A549 (cell line): ENCODE measurements at regions not wholly inside any gene's neighbourhood (a gene's known extent, or its start where the extent isn't known, plus 50 kb on each side); places are given as distances from the start of the nearest gene placed in this dataset.

ENCODE experiments used
- CBX2 ChIP-seq: fragments of 200-600 bp; sonication (generic); IDR thresholded peaks from 2 replicates; pipeline ENCODE4 v1.6.1; 2016; ENCODE audit warnings: low read depth, mild to moderate bottlenecking, borderline replicate concordance
- CBX8 ChIP-seq: fragments of 200-600 bp; sonication (generic); IDR thresholded peaks from 2 replicates; pipeline ENCODE4 v1.6.1; 2016
- CTCF ChIP-seq: fragments of >200 bp; sonication (Bioruptor Twin); formaldehyde crosslinking; IDR thresholded peaks from 3 replicates; pipeline ENCODE4 v1.5.1; 2016
- POLR2A ChIP-seq: IDR thresholded peaks from 2 replicates; pipeline ENCODE4 v1.6.1; 2012; ENCODE audit warnings: mild to moderate bottlenecking, low read length
- TF ChIP-seq, protein P1 (sequence below): fragments of >200 bp; sonication (Bioruptor Twin); formaldehyde crosslinking; IDR thresholded peaks from 3 replicates; pipeline ENCODE4 v1.6.1; 2016

DNA sequence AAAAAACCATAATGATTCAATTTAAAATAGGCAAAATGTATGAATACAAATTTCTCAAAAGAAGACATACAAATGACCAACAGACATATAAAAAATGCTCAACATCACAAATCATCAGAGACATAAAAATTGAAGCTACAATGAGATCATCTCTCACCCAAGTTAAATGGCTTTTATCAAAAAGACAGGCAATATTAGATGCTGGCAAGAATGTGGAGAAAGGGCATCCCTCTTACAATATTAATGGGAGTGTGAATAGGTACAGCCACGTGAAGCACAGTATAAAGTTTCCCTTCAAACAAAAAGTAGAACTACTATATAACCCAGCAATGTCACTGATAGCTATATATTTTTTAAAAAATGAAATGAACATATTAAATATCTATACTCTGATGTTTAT lies 1481.7 kb downstream of the AMY1C start:
- TF ChIP-seq CBX2 (no peak), CTCF (no peak), CBX8 (no peak), POLR2A (no peak)
- TF ChIP-seq, protein P1, sequence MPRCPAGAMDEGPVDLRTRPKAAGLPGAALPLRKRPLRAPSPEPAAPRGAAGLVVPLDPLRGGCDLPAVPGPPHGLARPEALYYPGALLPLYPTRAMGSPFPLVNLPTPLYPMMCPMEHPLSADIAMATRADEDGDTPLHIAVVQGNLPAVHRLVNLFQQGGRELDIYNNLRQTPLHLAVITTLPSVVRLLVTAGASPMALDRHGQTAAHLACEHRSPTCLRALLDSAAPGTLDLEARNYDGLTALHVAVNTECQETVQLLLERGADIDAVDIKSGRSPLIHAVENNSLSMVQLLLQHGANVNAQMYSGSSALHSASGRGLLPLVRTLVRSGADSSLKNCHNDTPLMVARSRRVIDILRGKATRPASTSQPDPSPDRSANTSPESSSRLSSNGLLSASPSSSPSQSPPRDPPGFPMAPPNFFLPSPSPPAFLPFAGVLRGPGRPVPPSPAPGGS = no peak
